ENCODE measurements at regions not wholly inside any gene's neighbourhood (a gene's known extent, or its start where the extent isn't known, plus 50 kb on each side); places are given as distances from the start of the nearest gene placed in this dataset.

GRCh38 chr6:43912116-43912577 is 142.1 kb downstream of the VEGFA start:
- peaks cover 0 to 5% of the 10 kb centered on the region in 2 experiments for H3K27me3 ChIP-seq (ENCODE audit: control insufficient read depth in 2 of 2, insufficient read depth in 2 of 2, low read length in 2 of 2)
- ChIA-PET POLR2A (no interaction called here), CTCF (interaction anchor here (2.2 kb wide), 1 partner anchor 167 kb away, joined by 7 read pairs; no protein-coding TSS in a partner anchor)
- no TSS peak for BruUV-seq (replicated peaks)
- no peak overlapping the region for H3K4me3 ChIP-seq (replicated peaks in 1 of 3; ENCODE audit: insufficient read depth in 1 of 3, low read depth in 1 of 3, low read length in 3 of 3)
- H2AFZ ChIP-seq (ENCODE audit: low read depth, low read length): no peak overlapping the region
- H3K79me2 ChIP-seq (ENCODE audit: control insufficient read depth, insufficient read depth, low read length): no peaks in the 10 kb centered on the region
- no peak overlapping the region for H3K27ac ChIP-seq (ENCODE audit: insufficient read depth, low read depth, low read length)
- H3K9ac ChIP-seq (replicated peaks; ENCODE audit: extremely low read depth, insufficient read depth, low read length): no peak overlapping the region
- H3K9me3 ChIP-seq (replicated peaks; ENCODE audit: control insufficient read depth, insufficient read depth, low read length): no peaks in the 10 kb centered on the region
- H3K36me3 ChIP-seq (ENCODE audit: control insufficient read depth in 2 of 2, extremely low read depth in 1 of 2, insufficient read depth in 2 of 2, low read length in 2 of 2): no peaks in the 10 kb centered on the region
- intact Hi-C loops (cut with micrococcal nuclease): no loop called here
- no peaks in the 10 kb centered on the region for H3K4me1 ChIP-seq (ENCODE audit: control insufficient read depth, extremely low read depth, insufficient read depth, low read length)
- no peak for DNase-seq (ENCODE audit: low read depth, low spot score)
- no peaks in the 10 kb centered on the region for H3K9me1 ChIP-seq (replicated peaks; ENCODE audit: control insufficient read depth, extremely low read depth, insufficient read depth, low read length)
- TF ChIP-seq EZH2 (IDR thresholded peaks at IDR 0.05; ENCODE audit: borderline replicate concordance, low read depth, low read length, severe bottlenecking) (no peak), CTCF (IDR thresholded peaks at IDR 0.05; ENCODE audit: extremely low read depth in 1 of 2, insufficient read depth in 1 of 2, low read depth in 1 of 2, low read length in 2 of 2) (no peak), POLR2AphosphoS5 (IDR thresholded peaks at IDR 0.05; ENCODE audit: insufficient read depth, low read depth, low read length) (no peak), MAX (IDR thresholded peaks at IDR 0.05; ENCODE audit: insufficient read depth, insufficient read length) (no peak), MYC (IDR thresholded peaks at IDR 0.05; ENCODE audit: low read depth, low read length) (no peak), POLR2A (IDR thresholded peaks at IDR 0.05; ENCODE audit: low read depth, low read length) (no peak), JUN (IDR thresholded peaks at IDR 0.05; ENCODE audit: borderline replicate concordance, insufficient read depth, insufficient read length, low read depth) (no peak), GATA2 (IDR thresholded peaks at IDR 0.05; ENCODE audit: insufficient read depth, insufficient read length, low read depth, low read length) (no peak), FOS (IDR thresholded peaks at IDR 0.05; ENCODE audit: borderline replicate concordance, insufficient read depth, low read length) (no peak)
- H4K20me1 ChIP-seq (replicated peaks; ENCODE audit: control insufficient read depth, extremely low read depth, insufficient read depth, low read length): no peaks in the 10 kb centered on the region
- dilution Hi-C loops (cut with MboI; ENCODE audit: extremely low pct_ligation_motif_present, low sequenced_read_pairs): no loop called here
- no peak for FAIRE-seq
- no peak overlapping the region for H3K4me2 ChIP-seq (ENCODE audit: insufficient read depth, low read length)

Measured in endothelial cell of umbilical vein (primary cell).